ENCODE measurements at regions not wholly inside any gene's neighbourhood (a gene's known extent, or its start where the extent isn't known, plus 50 kb on each side); places are given as distances from the start of the nearest gene placed in this dataset.

DNA sequence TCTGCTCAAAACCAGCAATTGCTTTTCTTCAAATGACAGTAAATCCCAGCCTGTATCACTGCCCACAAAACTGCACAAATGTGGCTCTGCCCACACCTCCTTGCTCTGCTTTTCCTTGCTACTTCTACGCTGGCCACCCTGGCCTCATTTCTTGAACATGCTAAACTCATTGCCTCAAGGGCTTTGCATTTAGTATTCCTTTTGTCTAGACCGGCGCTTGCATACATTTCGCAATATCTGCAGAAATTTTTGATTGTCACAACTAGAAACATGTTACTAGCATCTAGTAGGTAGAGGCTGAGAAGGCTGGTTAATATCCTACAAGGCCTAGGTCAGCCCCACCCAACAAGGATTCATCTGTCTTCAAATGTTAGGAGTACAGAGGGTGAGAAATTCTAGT is 2357.8 kb downstream of the MAT2B start:
- TF ChIP-seq, protein P1, sequence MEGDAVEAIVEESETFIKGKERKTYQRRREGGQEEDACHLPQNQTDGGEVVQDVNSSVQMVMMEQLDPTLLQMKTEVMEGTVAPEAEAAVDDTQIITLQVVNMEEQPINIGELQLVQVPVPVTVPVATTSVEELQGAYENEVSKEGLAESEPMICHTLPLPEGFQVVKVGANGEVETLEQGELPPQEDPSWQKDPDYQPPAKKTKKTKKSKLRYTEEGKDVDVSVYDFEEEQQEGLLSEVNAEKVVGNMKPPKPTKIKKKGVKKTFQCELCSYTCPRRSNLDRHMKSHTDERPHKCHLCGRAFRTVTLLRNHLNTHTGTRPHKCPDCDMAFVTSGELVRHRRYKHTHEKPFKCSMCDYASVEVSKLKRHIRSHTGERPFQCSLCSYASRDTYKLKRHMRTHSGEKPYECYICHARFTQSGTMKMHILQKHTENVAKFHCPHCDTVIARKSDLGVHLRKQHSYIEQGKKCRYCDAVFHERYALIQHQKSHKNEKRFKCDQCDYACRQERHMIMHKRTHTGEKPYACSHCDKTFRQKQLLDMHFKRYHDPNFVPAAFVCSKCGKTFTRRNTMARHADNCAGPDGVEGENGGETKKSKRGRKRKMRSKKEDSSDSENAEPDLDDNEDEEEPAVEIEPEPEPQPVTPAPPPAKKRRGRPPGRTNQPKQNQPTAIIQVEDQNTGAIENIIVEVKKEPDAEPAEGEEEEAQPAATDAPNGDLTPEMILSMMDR (IDR thresholded peaks at IDR 0.05): no peak

DNA sequence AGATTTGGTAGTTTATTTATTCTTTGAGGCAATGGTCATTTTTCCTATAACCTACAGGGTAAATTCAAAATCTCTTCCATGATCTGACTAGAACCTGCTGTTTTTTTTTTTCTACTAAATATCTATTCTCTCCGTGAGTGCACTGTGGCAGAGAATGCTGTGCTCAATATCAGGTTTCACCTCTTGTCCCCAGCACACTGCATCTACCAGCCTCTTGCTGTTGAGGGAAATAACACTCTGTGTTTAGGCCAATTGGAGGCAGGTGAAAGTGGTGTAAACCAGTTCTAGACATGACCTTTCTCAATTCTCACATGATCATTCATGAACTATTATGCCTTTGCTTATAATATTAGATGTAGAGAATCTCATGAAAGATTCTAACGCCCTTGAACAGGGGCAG is 2365.9 kb downstream of the MAT2B start:
- TF ChIP-seq, protein P1 (IDR thresholded peaks at IDR 0.05): no peak

DNA sequence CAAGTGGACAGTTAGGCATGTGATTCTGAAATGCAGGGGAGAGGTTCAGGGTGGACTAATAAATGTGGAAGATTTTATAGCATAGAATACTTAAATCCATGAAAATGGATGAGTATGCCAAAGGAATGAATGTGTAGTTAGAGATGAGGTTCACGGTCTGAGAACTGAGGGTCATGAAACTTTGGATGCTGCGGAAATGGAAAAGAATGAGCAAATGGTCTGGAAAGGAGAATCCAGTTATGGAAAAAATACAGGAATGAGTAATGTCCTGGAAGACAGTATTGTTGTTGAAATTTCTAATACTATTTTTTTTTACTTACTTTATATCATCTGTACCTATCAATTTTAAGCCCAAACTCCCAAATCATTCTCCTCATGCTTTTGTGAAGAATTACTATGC is 2369.4 kb downstream of the MAT2B start:
- TF ChIP-seq, protein P1 (IDR thresholded peaks at IDR 0.05): no peak

DNA sequence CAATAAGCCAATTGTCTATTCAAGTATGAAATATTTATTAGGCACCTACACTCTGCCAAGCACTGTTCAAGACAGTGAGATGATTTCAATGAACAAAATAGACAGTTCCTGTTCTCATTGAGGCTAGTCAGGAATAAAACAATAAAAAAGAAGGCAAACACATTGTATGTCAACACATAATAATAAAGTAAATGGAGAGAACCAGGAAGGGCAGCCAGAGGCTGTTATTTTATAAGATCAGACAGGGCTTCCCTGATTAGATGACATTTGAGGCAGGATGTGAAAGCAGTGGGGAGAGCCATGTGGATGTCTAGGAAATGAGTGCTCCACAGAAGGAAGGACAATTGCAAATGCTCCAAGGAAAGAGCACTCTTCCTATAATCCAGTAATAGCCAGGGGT is 2371.1 kb downstream of the MAT2B start:
- TF ChIP-seq, protein P1 (IDR thresholded peaks at IDR 0.05): no peak

DNA sequence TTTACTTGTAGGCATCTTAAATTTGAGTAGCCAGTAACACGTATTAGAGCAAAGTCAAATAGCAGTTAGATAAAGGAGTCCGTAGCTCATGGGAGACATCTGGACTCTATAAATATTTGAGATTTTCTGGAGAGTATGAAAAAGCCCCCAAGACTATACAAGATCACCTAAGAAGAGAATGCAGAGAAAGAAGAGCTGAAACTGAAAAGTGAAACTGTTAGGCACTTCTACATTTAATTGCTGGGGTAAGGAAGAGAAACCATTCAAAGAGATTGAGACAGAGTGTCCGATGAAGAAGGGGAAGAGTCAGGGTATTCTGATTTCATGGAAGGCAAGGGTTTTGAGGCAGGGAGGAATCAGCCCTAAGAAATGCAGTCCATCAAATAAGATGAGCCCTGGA is 2372.1 kb downstream of the MAT2B start:
- TF ChIP-seq, protein P1 (IDR thresholded peaks at IDR 0.05): no peak

DNA sequence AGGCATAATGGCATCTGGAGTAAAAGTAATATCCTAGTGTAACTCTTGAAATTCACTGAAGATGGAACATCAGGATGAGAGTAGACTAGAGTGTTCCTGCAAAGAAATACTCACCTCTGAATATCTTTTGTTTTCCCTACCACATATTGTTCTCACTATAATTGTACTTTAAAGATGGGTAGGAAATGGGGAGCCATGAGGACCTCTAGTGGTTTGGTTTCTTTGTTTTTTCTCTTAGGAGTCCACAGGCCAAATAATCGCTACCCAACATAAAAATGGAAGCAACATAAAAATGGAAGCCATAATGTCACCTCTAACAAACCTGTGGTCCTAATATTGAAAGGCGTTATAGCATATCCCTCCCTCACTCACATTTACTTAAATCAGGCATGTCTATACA is 2375.8 kb downstream of the MAT2B start:
- TF ChIP-seq, protein P1 (IDR thresholded peaks at IDR 0.05): peak; percentile 23; the same call in 1 of the 2 replicates

DNA sequence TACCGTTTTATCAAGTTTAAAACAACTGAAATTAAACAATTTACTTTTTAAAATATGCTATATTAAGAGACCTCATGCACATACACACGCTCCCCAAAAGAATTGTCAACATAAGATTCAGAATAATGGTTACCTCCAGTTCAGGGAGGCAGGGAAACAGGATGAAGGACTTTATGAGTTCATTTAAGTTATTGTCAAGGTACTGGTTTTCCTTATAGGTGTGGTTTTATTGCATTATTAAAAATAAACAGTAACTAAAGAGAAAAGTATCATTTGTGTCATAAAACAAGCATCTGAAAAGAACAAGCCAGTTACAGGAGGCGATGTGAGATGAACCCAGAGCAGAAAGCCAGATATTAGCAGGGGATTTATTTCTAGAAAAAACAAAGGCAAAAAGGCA is 2376.7 kb downstream of the MAT2B start:
- TF ChIP-seq, protein P1 (IDR thresholded peaks at IDR 0.05): no peak

DNA sequence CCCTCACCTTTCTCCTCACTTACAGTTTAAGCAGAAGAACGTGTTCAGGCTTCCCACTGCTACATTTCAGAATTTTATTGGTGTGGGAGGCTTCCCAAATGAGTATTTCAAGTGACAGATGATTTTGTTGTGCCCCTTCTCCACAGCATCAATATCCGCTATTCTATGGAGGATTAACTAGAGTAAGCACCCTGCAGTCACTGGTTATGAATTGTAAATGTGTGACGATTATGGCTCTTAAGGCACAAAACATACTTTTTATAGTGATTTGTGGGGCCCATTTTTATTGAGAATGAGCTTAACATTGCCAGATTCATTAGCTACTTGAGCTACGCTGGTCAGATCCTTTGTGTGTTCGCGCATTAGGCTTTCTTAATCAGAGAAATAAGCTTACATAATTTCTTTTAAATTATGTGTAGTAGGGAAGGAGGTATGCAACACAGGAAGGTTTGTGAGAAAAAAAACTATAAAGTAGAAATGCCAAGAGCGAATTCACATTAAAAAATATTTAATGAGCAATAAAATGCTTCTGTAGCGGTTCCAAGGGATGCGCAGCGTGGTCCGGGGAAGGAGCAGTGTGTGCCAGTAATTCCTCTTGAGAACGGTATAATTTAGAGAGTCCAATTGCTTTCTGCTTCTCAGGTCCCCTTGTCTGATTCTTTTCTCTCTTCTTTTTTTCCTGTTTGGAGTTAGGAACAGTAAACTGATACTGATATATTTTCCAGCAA is 2380.4 kb downstream of the MAT2B start:
- TF ChIP-seq, protein P1 (IDR thresholded peaks at IDR 0.05): no peak

Measured in LNCAP (cell line).